Liver (tissue), 8 donors: ENCODE measurements at regions not wholly inside any gene's neighbourhood (a gene's known extent, or its start where the extent isn't known, plus 50 kb on each side); places are given as distances from the start of the nearest gene placed in this dataset.

Experiments
- DNase-seq: peaks from one replicate; pipeline ENCODE4 v3.0.0-alpha.2; 2017; ENCODE audit warnings: low spot score
- H3K27ac ChIP-seq, 2 donors: one replicate each; pipeline ENCODE4 v1.7.0; 2013; ENCODE audit warnings: inconsistent platforms in 2 of 2, low read length in 2 of 2, control low read depth in 1 of 2, low read depth in 1 of 2, mild to moderate bottlenecking in 1 of 2
- H3K27me3 ChIP-seq, 4 donors: one replicate each; pipeline versions ENCODE4 v1.6.1 to v1.7.0; 2013; ENCODE audit warnings: low read length in 3 of 4, inconsistent platforms in 1 of 4, mild to moderate bottlenecking in 1 of 4, moderate library complexity in 1 of 4; ENCODE audit not compliant: control insufficient read depth in 4 of 4, insufficient read depth in 4 of 4
- H3K36me3 ChIP-seq, 4 donors: one replicate each; pipeline versions ENCODE4 v1.6.1 to v1.7.0; 2013; ENCODE audit warnings: low read length in 3 of 4, mild to moderate bottlenecking in 3 of 4, low read depth in 1 of 4, moderate library complexity in 1 of 4; ENCODE audit not compliant: control insufficient read depth in 4 of 4, insufficient read depth in 3 of 4
- H3K4me1 ChIP-seq, 4 donors: one replicate each; pipeline versions ENCODE4 v1.6.1 to v1.7.0; 2013; ENCODE audit warnings: low read length in 3 of 4, mild to moderate bottlenecking in 3 of 4, moderate library complexity in 1 of 4; ENCODE audit not compliant: control insufficient read depth in 4 of 4, insufficient read depth in 4 of 4
- H3K4me3 ChIP-seq, 3 donors: one replicate each; pipeline versions ENCODE4 v1.6.1 to v1.7.0; 2013; ENCODE audit warnings: low read length in 3 of 3, control low read depth in 1 of 3, low read depth in 1 of 3, mild to moderate bottlenecking in 1 of 3
- H3K9ac ChIP-seq, 2 donors: one replicate each; pipeline ENCODE4 v1.7.0; 2013; ENCODE audit warnings: low read length in 2 of 2, mild to moderate bottlenecking in 2 of 2, moderate library complexity in 2 of 2, control low read depth in 1 of 2, low read depth in 1 of 2
- H3K9me3 ChIP-seq, 4 donors: one replicate each; pipeline versions ENCODE4 v1.6.1 to v1.7.0; 2013; ENCODE audit warnings: low read length in 3 of 4; ENCODE audit not compliant: control insufficient read depth in 4 of 4
- ATF3 ChIP-seq: IDR thresholded peaks from 2 replicates; pipeline ENCODE4 v1.6.1; 2016; ENCODE audit warnings: antibody characterized with exemption
- CTCF ChIP-seq: fragments of 150-350 bp; IDR thresholded peaks from 2 replicates; pipeline ENCODE4 v1.5.1; 2017; ENCODE audit warnings: improper control_type of control experiment, low read depth, low read length; ENCODE audit not compliant: missing input control
- EGR1 ChIP-seq, 2 donors: IDR thresholded peaks; 2 replicates each; pipeline ENCODE4 v1.6.1; 2016 to 2018; ENCODE audit warnings: antibody characterized with exemption in 2 of 2, low read depth in 2 of 2
- FOXA1 ChIP-seq: IDR thresholded peaks from 2 replicates; pipeline ENCODE4 v1.6.1; 2016; ENCODE audit warnings: antibody characterized with exemption
- FOXA2 ChIP-seq: IDR thresholded peaks from 2 replicates; pipeline ENCODE4 v1.6.1; 2016; ENCODE audit warnings: antibody characterized with exemption
- GABPA ChIP-seq, 2 donors: IDR thresholded peaks in 1 of 2; conservative IDR thresholded peaks in 1 of 2; 2 replicates each; pipeline ENCODE4 v1.6.1; 2016; ENCODE audit warnings: antibody characterized with exemption in 2 of 2, mild to moderate bottlenecking in 1 of 2, moderate library complexity in 1 of 2
- HNF4A ChIP-seq, 2 donors: conservative IDR thresholded peaks; 2 replicates each; pipeline ENCODE4 v1.6.1; 2016; ENCODE audit warnings: antibody characterized with exemption in 2 of 2, mild to moderate bottlenecking in 2 of 2
- HNF4G ChIP-seq: IDR thresholded peaks from 2 replicates; pipeline ENCODE4 v1.6.1; 2016; ENCODE audit warnings: antibody characterized with exemption
- JUND ChIP-seq, 2 donors: IDR thresholded peaks; 2 replicates each; pipeline ENCODE4 v1.6.1; 2016; ENCODE audit warnings: antibody characterized with exemption in 2 of 2
- MAX ChIP-seq: IDR thresholded peaks from 2 replicates; pipeline ENCODE4 v1.6.1; 2016; ENCODE audit warnings: antibody characterized with exemption
- NR2F2 ChIP-seq: IDR thresholded peaks from 2 replicates; pipeline ENCODE4 v1.6.1; 2016; ENCODE audit warnings: antibody characterized with exemption
- RAD21 ChIP-seq, 2 donors: IDR thresholded peaks; 2 replicates each; pipeline ENCODE4 v1.6.1; 2016; ENCODE audit warnings: antibody characterized with exemption in 2 of 2, mild to moderate bottlenecking in 2 of 2
- REST ChIP-seq: IDR thresholded peaks from 2 replicates; pipeline ENCODE4 v1.6.1; 2016; ENCODE audit warnings: antibody characterized with exemption, mild to moderate bottlenecking
- RXRA ChIP-seq, 2 donors: IDR thresholded peaks; 2 replicates each; pipeline ENCODE4 v1.6.1; 2017 to 2018; ENCODE audit warnings: antibody characterized with exemption in 2 of 2, mild to moderate bottlenecking in 1 of 2
- SP1 ChIP-seq: IDR thresholded peaks from 2 replicates; pipeline ENCODE4 v1.6.1; 2018; ENCODE audit warnings: antibody characterized with exemption, mild to moderate bottlenecking
- TAF1 ChIP-seq: conservative IDR thresholded peaks from 2 replicates; pipeline ENCODE4 v1.6.1; 2016; ENCODE audit warnings: antibody characterized with exemption, mild to moderate bottlenecking
- YY1 ChIP-seq: IDR thresholded peaks from 2 replicates; pipeline ENCODE4 v1.6.1; 2016; ENCODE audit warnings: antibody characterized with exemption, mild to moderate bottlenecking
- ZBTB33 ChIP-seq: IDR thresholded peaks from 2 replicates; pipeline ENCODE4 v1.6.1; 2016; ENCODE audit warnings: antibody characterized with exemption
- WGBS: extraction: QIAGEN DNeasy Blood & Tissue Kit; methylation state at CpG from one replicate; pipeline ENCODE4 v1.1.7; 2013; 5-methylcytosine and 5-hydroxymethylcytosine counted together
- donor health status: healthy.
- donor health status: healthy.
- donor health status: healthy.
- donor health status: healthy.
- donor health status: healthy.

DNA sequence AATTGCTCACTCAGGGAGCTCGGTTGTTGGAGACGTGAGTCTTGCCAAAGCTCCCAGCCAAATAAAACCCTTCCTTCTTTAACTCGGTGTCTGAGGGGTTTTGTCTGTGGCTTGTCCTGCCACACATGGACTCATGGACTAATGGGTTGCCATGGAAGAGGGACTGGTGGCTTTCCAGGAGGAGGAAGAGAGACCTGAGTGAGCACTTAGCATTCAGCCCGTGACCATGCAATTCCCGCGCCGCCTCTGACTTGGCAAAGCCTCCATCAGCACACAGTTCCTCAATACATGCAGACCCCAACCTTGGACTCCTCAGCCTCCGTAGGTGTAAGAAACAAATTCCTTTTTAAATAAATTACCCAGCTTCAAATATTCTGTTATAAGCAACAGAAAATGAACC lies 57.3 kb upstream of the TMEM18 start:
- no peaks in the 10 kb centered on the region for H3K36me3 ChIP-seq
- H3K9me3 ChIP-seq = no peaks in the 10 kb centered on the region
- no peaks in the 10 kb centered on the region for H3K27me3 ChIP-seq
- no peak overlapping the region for H3K27ac ChIP-seq
- no peak for DNase-seq
- 92% methylated on average over 8 of the region's 8 CpGs for WGBS
- H3K4me3 ChIP-seq = no peak overlapping the region
- H3K9ac ChIP-seq = no peak overlapping the region
- TF ChIP-seq FOXA1 = no peak
- TF ChIP-seq NR2F2 = no peak
- no peak for TF ChIP-seq GABPA (IDR thresholded peaks at IDR 0.05 in 1 of 2, conservative IDR thresholded peaks at IDR 0.05 in 1 of 2)
- no peak for TF ChIP-seq CTCF
- TF ChIP-seq HNF4A (conservative IDR thresholded peaks at IDR 0.05) = no peak
- TF ChIP-seq HNF4G = no peak
- no peak for TF ChIP-seq MAX
- TF ChIP-seq EGR1 (IDR thresholded peaks at IDR 0.05; ENCODE audit: low read depth in 2 of 2) = no peak
- TF ChIP-seq FOXA2 = no peak
- TF ChIP-seq ATF3 = no peak
- TF ChIP-seq TAF1 = no peak
- no peak for TF ChIP-seq JUND (IDR thresholded peaks at IDR 0.05)
- no peak for TF ChIP-seq YY1
- H3K4me1 ChIP-seq = peaks cover 0 to under 1% (median under 1%) of the 10 kb centered on the region in 4 donors

- Histone ChIP-seq H3K27me3 (no peaks in the 10 kb centered on the region), H3K9me3 (no peaks in the 10 kb centered on the region), H3K36me3 (no peaks in the 10 kb centered on the region), H3K4me3 (no peak overlapping the region), H3K27ac (no peak overlapping the region), H3K9ac (no peak overlapping the region), H3K4me1 (no peaks in the 10 kb centered on the region)
- WGBS = 77% methylated on average over 8 of the region's 8 CpGs
- TF ChIP-seq RAD21 (IDR thresholded peaks at IDR 0.05) (no peak), ATF3 (no peak), EGR1 (IDR thresholded peaks at IDR 0.05; ENCODE audit: low read depth in 2 of 2) (no peak), RXRA (IDR thresholded peaks at IDR 0.05) (no peak), REST (no peak), FOXA1 (no peak), SP1 (no peak), CTCF (no peak), NR2F2 (no peak), TAF1 (no peak), JUND (IDR thresholded peaks at IDR 0.05) (no peak), MAX (no peak), ZBTB33 (no peak), YY1 (no peak), FOXA2 (no peak), GABPA (IDR thresholded peaks at IDR 0.05 in 1 of 2, conservative IDR thresholded peaks at IDR 0.05 in 1 of 2) (no peak)
- no peak for DNase-seq
Observed at GRCh38 chr2:733495-733894, 56.3 kb upstream of the TMEM18 start.
